GM21529 (cell line): ENCODE measurements at regions not wholly inside any gene's neighbourhood (a gene's known extent, or its start where the extent isn't known, plus 50 kb on each side); places are given as distances from the start of the nearest gene placed in this dataset.

Source experiments
- ATAC-seq: cut with Tn5 transposase; IDR thresholded peaks from one replicate; pipeline ENCODE4 v1.9.1; 2021; ENCODE audit not compliant: unreplicated experiment

GRCh38 chr2:18200771-18201170, 322.3 kb downstream of the KCNS3 start:
- no peak for ATAC-seq

- ATAC-seq = no peak
Observed at GRCh38 chr2:18198677-18199076, 320.2 kb downstream of the KCNS3 start.

DNA sequence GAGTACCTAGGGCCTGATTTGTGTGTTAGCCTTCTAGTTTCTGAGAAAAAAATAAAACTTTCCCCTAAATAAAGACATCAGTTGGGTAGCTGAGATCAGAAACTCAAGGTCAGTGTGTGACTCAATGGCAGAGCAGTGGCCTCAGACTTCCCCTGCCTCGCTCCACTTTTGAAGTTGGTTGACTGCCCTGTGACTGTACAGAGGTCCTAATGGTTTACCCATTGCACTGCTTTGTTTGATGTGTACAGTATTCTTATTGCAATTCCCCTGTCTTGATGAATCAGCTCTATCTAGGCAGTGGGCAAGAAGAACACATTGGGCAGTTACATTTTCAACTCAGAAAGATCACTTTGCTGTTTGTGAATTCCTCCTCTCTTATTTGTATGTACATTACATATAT, 315.7 kb downstream of the KCNS3 start:
- no peak for ATAC-seq

- ATAC-seq = no peak
Observed at GRCh38 chr2:18186816-18187613, 308.5 kb downstream of the KCNS3 start.

DNA sequence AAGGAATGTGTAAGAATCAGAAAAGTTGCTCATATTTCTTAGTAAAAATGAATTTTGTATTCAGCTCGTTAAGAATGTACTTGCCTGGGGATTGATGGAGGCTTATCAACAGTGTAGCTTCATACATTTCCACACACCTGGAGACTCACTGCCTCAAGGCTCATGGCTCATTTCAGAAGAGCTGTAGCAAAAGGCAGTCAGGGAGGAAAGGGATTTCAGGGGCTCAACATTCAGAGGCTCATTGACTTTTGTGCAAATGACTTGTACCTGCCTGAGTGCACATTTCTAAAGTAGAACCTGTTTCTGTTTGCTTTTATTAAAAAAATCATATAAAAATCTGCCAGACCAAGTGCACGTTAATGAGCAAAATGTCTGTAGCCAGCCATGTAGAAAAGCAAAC, 304.4 kb downstream of the KCNS3 start:
- ATAC-seq = no peak

GRCh38 chr2:18180912-18181311, 302.4 kb downstream of the KCNS3 start:
- ATAC-seq = no peak

GRCh38 chr2:18180031-18180610, 301.7 kb downstream of the KCNS3 start:
- ATAC-seq = no peak

DNA sequence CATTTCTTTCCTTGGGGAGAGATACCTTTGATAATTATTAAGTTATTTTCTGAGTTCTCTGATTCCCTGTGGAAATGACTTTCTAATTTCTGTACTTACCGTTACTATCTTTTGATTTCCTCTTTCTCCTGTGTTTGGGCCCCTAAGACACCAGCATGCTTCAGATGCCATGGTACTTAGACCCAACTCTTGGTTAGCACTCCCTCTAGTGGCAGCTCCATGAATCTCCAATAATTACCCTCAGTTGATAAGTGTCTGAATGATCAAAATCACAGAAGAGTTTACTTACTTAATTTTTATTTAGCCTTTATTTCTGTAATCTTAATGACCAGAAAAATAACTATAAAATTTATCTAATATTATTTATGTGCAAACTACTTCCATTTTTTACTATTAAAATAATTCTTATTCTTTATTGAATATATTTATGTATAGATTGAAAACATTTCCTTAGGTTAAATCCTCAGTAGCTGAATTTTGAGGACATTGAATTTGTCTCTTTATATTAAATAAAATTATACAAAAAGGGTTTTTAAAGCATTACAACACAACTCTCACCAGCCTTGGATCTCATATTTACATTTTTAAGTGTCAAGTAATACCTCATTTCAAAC, 300.4 kb downstream of the KCNS3 start:
- no peak for ATAC-seq

- no peak for ATAC-seq
Observed at GRCh38 chr2:18176679-18177215, 298.3 kb downstream of the KCNS3 start.

DNA sequence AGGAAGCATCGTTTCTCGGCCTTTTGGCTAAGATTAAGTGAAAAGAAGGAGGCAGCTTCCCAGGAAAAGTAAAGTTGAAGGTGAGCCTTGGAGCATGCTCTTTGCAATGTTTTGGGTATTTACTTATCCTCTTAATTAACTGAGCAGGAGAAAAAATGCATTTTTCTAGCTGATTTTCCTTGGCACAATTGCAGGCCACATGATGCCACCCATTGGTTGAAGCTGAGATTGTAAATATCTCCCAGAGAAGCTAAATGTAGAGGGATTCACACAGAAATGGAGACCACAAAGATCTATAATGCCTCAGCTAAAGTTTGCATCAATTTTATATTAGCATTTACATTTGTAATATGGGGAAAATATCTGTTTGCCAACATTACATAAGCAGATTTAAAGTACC, 294.1 kb downstream of the KCNS3 start:
- no peak for ATAC-seq

DNA sequence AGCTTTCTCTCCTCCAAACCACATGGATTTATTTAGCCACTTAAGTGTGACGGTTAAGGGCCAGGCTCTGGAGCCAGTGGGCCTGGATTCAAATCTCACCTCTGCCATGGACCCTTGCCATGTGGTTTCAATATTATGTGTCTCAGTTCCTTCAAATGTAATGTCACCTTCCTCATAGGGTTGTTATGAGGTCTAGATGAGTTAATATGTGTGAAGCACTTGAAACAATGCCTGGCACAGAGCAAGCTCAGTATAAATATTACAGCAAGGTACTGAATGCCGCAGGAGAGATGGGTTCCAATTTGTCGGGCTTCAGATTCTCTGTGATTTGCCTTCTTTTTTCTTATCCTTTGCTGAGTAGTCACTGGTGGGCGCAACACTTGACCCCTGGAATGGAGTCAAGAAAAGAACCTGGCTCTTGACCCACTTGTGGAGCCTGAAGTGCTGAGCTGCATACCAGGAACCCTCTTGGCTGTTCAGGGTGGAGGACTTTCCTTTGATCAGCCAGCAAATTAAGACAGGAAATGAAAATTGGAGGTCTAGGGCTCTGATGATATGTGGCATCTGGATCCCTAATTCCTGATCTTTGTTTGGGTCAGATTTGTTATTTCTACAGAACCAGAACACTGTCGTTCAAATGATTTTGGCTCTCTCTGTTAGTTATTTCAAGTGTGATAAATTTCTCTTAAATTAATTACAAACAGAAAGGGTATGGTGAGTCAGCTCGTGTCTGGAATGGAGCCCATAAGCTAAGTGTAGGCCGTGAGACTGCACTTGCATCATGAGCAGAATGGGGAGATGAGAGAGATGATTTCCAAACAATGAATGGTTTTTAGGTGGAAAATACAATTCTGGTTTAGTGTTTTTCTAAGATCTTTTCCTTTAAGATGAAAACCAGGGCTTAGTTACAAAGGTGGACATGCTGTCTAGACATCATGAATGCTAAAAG, 293.0 kb downstream of the KCNS3 start:
- no peak for ATAC-seq

- no peak for ATAC-seq
Observed at GRCh38 chr2:18170642-18171041, 292.2 kb downstream of the KCNS3 start.

- no peak for ATAC-seq
Observed at GRCh38 chr2:18169893-18170175, 291.4 kb downstream of the KCNS3 start.

DNA sequence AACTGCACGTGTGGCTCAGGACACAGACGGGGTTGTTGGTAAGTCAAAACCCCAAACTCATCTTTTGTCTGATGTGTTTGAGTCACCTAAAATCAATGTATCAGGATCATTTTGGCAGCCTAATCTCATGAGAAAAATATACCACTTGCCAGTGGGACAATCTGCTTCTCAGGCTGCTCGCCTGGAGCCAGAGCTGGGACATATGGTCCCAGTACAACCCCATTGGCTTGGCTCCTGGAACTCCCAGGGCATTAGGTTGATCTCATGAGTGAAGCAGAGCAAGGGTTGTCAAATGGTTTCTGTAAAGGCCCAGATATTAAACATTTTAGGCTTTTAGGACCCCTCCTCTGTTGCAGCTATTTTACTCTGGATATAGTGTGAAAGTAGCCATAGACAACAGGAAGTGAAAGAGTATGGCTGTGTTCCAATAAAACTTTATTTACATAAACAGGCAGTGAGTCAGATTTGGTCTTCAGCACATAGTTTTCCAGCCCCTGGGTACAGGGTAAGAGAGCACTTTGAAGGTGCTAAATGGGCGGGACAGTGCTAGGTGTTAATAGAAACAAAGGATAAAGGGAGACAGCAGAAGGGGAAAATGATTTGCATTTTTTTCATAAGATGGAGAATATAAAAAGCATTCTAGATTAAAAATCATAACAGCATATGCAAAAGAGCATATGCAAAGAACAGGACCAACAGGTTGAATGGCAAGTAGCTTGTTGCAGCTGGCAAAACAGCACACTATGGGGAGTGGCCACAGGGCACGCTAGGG, 290.8 kb downstream of the KCNS3 start:
- ATAC-seq = no peak

DNA sequence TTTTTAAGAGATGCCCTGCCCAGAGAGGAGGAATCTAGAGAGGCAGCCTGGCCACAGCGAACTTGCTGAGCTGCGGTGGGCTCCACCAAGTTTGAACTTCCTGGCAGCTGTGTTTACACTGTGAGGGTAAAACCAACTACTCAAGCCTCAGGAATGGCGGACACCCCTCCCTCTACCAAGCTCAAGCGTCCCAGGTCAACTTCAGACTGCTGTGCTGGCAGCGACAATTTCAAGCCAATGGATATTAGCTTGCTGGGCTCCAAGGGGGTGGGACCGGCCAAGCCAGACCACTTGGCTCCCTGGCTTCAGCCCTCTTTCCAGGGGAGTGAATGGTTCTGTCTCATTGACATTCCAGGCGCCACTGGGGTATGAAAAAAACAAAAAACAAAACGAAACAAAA, 289.4 kb downstream of the KCNS3 start:
- no peak for ATAC-seq

DNA sequence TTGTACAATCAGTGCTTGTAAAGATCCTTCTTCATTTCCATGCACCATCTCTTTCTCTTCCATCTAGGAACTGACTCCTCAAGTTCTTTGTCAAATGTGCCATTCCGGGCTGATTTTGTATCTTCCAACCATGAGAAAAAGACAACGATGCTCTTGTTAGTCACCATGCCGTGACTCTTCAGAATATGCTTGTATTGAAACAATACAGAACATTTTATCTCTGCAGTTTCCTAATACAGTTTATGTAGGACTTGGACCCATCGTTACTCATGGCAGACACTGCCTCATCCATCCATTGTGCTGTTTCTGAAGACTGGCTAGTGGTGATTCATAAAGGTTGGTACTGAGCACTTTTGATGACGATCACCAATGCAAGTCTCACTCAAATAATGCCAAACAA, 283.2 kb downstream of the KCNS3 start:
- ATAC-seq = no peak

DNA sequence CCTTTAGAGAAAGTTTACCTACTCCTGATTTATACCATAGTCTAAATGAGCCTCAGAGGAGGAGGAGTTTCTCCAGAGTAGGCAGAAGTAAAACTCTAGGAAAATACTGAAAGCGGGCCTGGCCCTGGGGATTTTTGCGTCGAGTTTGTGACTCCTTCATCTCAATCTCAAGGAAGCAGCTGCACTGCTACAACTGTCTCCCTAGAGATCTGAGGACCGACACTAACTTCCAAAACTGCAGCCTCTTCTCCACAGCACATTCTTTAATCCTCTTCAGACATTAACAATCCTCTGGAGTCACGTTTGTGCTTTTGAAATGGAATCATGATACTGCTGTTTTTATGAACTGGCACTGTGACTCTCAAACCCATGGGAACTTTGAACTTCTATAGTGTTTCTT, 281.4 kb downstream of the KCNS3 start:
- no peak for ATAC-seq

DNA sequence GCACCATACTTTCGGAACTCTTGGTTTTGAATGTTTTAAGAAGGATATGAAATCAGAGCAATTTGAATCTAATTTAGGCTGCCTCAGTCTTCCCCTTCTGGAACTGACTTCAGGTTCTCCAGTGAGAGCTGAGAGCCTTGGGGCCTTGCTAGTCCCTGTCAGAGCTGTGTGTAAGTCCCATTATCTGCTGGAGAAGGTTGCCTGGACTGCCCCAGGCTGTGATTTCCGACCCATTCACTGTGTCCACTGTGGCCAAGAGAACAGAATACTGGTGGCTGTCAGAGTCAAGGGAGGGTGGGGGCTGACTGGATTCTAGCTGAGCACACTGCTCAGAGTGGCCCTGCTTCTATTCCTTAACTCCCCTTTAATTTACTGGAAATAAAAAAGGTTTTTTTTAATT, 278.0 kb downstream of the KCNS3 start:
- no peak for ATAC-seq

DNA sequence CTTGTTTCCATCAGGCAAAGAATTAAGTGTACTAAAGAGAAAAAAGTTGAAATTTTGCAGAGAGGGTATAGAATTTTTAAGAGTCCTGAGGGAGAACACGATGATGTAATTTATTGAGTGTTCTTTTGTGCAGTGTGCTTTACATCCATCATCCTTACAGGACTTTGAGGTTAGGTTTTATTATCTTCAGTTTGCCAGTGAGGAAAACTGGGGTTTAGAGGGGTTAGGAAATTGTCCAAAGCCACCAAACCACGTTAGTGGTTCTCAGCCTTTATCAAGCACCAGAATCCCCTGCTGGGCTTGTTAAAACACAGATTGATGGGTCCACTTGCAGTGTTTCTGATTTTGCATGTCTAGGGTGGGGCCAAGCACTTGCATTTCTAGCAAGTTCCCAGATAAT, 277.5 kb downstream of the KCNS3 start:
- ATAC-seq = no peak

- no peak for ATAC-seq
Observed at GRCh38 chr2:18154812-18155211, 276.3 kb downstream of the KCNS3 start.

DNA sequence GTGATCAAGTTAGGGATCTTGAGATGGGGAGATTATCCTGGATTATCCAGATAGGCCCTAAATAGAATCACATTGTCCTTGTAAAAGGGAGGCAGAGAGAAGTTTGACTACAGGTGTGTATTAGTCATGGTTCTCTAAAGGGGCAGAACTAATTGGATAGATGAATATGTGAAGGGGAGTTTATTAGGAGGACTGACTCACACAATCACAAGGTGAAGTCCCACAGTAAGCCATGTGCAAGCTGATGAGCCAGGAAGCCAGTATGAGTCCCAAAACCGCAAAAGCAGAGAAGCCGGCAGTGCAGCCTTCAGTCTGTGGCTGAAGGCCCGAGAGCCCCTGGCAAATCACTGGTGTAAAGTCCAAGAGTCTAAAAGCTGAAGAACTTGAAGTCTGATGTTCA, 275.8 kb downstream of the KCNS3 start:
- no peak for ATAC-seq
